ENCODE measurements at regions not wholly inside any gene's neighbourhood (a gene's known extent, or its start where the extent isn't known, plus 50 kb on each side); places are given as distances from the start of the nearest gene placed in this dataset.

GRCh38 chr10:36301139-36301538 lies 659.0 kb upstream of the FZD8 start:
- no peak for TF ChIP-seq POLR2AphosphoS5 (IDR thresholded peaks at IDR 0.05)
- TF ChIP-seq, protein P1, sequence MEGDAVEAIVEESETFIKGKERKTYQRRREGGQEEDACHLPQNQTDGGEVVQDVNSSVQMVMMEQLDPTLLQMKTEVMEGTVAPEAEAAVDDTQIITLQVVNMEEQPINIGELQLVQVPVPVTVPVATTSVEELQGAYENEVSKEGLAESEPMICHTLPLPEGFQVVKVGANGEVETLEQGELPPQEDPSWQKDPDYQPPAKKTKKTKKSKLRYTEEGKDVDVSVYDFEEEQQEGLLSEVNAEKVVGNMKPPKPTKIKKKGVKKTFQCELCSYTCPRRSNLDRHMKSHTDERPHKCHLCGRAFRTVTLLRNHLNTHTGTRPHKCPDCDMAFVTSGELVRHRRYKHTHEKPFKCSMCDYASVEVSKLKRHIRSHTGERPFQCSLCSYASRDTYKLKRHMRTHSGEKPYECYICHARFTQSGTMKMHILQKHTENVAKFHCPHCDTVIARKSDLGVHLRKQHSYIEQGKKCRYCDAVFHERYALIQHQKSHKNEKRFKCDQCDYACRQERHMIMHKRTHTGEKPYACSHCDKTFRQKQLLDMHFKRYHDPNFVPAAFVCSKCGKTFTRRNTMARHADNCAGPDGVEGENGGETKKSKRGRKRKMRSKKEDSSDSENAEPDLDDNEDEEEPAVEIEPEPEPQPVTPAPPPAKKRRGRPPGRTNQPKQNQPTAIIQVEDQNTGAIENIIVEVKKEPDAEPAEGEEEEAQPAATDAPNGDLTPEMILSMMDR (IDR thresholded peaks at IDR 0.05) = no peak
- no peak for TF ChIP-seq POLR2A (IDR thresholded peaks at IDR 0.05)
- TF ChIP-seq EP300 (IDR thresholded peaks at IDR 0.05) = no peak
